Glutamatergic neuron (in vitro differentiated cells): ENCODE measurements at regions not wholly inside any gene's neighbourhood (a gene's known extent, or its start where the extent isn't known, plus 50 kb on each side); places are given as distances from the start of the nearest gene placed in this dataset.
"Not testable (repeated sequence)": the region's sequence is repeated elsewhere in the genome, so short reads cannot be mapped to it uniquely, and the experiment has no call there.

ENCODE experiments used
- DNase-seq: peaks from one replicate; pipeline ENCODE4 v3.0.0; 2022
- H3K27ac Mint-ChIP-seq: one replicate; pipeline ENCODE4 v1.8.0; 2020; ENCODE audit warnings: mild to moderate bottlenecking, mixed read lengths, inconsistent platforms; ENCODE audit not compliant: unreplicated experiment
- H3K27me3 Mint-ChIP-seq: one replicate; pipeline ENCODE4 v1.8.0; 2020; ENCODE audit warnings: mild to moderate bottlenecking, moderate library complexity, mixed read lengths, inconsistent platforms; ENCODE audit not compliant: unreplicated experiment
- H3K36me3 Mint-ChIP-seq: one replicate; pipeline ENCODE4 v1.8.0; 2020; ENCODE audit warnings: mild to moderate bottlenecking, mixed read lengths, inconsistent platforms; ENCODE audit not compliant: unreplicated experiment
- H3K4me1 Mint-ChIP-seq: one replicate; pipeline ENCODE4 v1.8.0; 2020; ENCODE audit warnings: mild to moderate bottlenecking, low read depth, mixed read lengths, inconsistent platforms; ENCODE audit not compliant: unreplicated experiment
- H3K4me3 Mint-ChIP-seq: one replicate; pipeline ENCODE4 v1.8.0; 2020; ENCODE audit warnings: mild to moderate bottlenecking, mixed read lengths, inconsistent platforms; ENCODE audit not compliant: unreplicated experiment
- H3K9me3 Mint-ChIP-seq: one replicate; pipeline ENCODE4 v1.8.0; 2020; ENCODE audit warnings: mild to moderate bottlenecking, moderate library complexity, mixed read lengths, inconsistent platforms; ENCODE audit not compliant: unreplicated experiment
- CTCF ChIP-seq: fragments of 200-600 bp; sonication (generic); IDR thresholded peaks from one replicate; pipeline ENCODE4 v1.5.0; 2021; ENCODE audit not compliant: partially characterized antibody, unreplicated experiment

GRCh38 chr9:110028676-110029075, 179.3 kb downstream of the C9orf152 start:
- H3K4me3 Mint-ChIP-seq: no peak overlapping the region

GRCh38 chr9:110029429-110029955, 178.5 kb downstream of the C9orf152 start:
- no peak overlapping the region for H3K4me3 Mint-ChIP-seq
- no peaks in the 10 kb centered on the region for H3K36me3 Mint-ChIP-seq
- no peaks in the 10 kb centered on the region for H3K27me3 Mint-ChIP-seq
- TF ChIP-seq CTCF: no peak
- H3K27ac Mint-ChIP-seq: no peak overlapping the region
- H3K4me1 Mint-ChIP-seq: peaks cover 18% of the 10 kb centered on the region
- no peak for DNase-seq
- H3K9me3 Mint-ChIP-seq: no peaks in the 10 kb centered on the region

More at GRCh38 chr9:110028676-110029075, 179.3 kb downstream of the C9orf152 start:
- H3K4me1 Mint-ChIP-seq: peaks cover 18% of the 10 kb centered on the region
- H3K27me3 Mint-ChIP-seq: no peaks in the 10 kb centered on the region
- no peak for TF ChIP-seq CTCF
- H3K27ac Mint-ChIP-seq: no peak overlapping the region
- no peaks in the 10 kb centered on the region for H3K36me3 Mint-ChIP-seq
- no peak for DNase-seq
- no peaks in the 10 kb centered on the region for H3K9me3 Mint-ChIP-seq

DNA sequence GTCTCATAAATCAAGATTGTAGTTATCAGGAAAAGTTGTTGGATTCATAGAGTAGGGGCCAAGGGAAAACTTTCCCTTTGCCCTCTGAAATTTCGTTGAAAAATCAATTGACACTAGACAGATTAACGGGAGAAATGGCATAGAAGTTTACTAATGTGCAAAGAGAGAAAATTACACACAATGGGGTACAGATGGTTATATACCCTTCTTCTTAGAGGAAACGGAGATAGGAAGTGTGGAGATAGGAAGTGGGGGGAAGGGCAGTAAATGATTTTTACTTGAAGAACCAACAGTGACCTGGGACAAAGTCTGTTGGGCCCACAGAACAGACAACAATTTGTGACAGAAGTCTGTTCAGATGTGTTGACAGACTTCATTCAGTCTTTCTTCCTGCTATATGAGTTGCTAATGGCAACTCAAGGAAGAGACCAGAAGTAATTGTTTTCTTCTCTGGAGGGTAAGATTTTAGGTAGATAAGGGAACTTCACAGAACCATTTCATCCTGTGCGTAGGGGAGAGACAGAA, 177.9 kb downstream of the C9orf152 start:
- DNase-seq: no peak
- H3K27ac Mint-ChIP-seq: no peak overlapping the region
- H3K27me3 Mint-ChIP-seq: no peaks in the 10 kb centered on the region
- no peak for TF ChIP-seq CTCF
- peaks cover 18% of the 10 kb centered on the region for H3K4me1 Mint-ChIP-seq
- no peak overlapping the region for H3K4me3 Mint-ChIP-seq
- H3K36me3 Mint-ChIP-seq: no peaks in the 10 kb centered on the region
- H3K9me3 Mint-ChIP-seq: no peaks in the 10 kb centered on the region

DNA sequence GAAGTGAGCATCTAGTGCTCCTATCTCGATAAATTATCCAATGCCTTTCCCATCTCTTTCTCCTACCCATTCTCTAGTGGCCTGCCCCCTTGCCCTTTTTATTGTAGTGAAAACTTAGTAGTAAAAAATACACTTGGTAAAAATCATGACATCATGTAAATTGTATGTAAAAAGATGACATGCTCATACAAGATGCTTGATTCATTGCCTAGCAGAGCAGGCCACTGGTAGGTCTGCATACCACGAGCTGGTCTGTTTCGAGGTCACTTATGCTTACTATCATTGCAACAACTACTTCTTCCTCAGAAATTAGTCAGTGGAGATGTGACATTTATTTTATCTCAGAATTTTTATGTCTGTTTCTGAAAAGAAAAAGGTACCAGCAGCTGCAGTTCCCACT, 177.3 kb downstream of the C9orf152 start:
- peaks cover 18% of the 10 kb centered on the region for H3K4me1 Mint-ChIP-seq
- no peaks in the 10 kb centered on the region for H3K36me3 Mint-ChIP-seq
- H3K4me3 Mint-ChIP-seq: no peak overlapping the region
- DNase-seq: no peak
- H3K27ac Mint-ChIP-seq: no peak overlapping the region
- no peaks in the 10 kb centered on the region for H3K27me3 Mint-ChIP-seq
- H3K9me3 Mint-ChIP-seq: no peaks in the 10 kb centered on the region
- no peak for TF ChIP-seq CTCF

- H3K9me3 Mint-ChIP-seq: no peaks in the 10 kb centered on the region
- H3K27me3 Mint-ChIP-seq: no peaks in the 10 kb centered on the region
- peaks cover 18% of the 10 kb centered on the region for H3K4me1 Mint-ChIP-seq
- no peak overlapping the region for H3K4me3 Mint-ChIP-seq
- no peak overlapping the region for H3K27ac Mint-ChIP-seq
- H3K36me3 Mint-ChIP-seq: no peaks in the 10 kb centered on the region
- no peak for TF ChIP-seq CTCF
- DNase-seq: no peak
These were observed 176.3 kb downstream of the C9orf152 start for GRCh38 chr9:110031511-110032173.

- not testable (repeated sequence) for H3K4me3 Mint-ChIP-seq, DNase-seq, H3K36me3 Mint-ChIP-seq, H3K27ac Mint-ChIP-seq, H3K9me3 Mint-ChIP-seq, H3K27me3 Mint-ChIP-seq
- peaks cover 12% of the 10 kb centered on the region for H3K4me1 Mint-ChIP-seq
These were observed 175.4 kb downstream of the C9orf152 start for GRCh38 chr9:110032532-110032931.
